ENCODE measurements at regions not wholly inside any gene's neighbourhood (a gene's known extent, or its start where the extent isn't known, plus 50 kb on each side); places are given as distances from the start of the nearest gene placed in this dataset.

DNA sequence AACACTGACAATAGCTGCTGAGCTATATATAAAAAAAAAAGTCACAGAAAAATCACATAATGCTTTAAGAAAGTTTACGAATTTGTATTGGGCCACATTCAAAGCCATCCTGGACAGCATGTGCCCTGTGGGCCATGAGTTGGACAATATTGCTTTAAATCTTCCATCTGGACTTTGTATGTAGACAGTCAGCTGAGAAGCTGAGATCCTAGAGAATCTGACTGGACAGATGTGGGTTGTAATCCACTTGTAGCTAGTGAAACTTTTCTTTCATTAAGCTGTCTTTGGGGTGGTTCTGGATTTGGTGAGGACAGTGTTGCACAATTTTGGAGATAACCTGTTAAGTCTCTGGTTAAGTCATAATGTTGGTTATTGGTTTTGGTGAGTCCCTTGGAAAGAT, 824.5 kb downstream of the CCSER2 start:
- TF ChIP-seq, protein P1, sequence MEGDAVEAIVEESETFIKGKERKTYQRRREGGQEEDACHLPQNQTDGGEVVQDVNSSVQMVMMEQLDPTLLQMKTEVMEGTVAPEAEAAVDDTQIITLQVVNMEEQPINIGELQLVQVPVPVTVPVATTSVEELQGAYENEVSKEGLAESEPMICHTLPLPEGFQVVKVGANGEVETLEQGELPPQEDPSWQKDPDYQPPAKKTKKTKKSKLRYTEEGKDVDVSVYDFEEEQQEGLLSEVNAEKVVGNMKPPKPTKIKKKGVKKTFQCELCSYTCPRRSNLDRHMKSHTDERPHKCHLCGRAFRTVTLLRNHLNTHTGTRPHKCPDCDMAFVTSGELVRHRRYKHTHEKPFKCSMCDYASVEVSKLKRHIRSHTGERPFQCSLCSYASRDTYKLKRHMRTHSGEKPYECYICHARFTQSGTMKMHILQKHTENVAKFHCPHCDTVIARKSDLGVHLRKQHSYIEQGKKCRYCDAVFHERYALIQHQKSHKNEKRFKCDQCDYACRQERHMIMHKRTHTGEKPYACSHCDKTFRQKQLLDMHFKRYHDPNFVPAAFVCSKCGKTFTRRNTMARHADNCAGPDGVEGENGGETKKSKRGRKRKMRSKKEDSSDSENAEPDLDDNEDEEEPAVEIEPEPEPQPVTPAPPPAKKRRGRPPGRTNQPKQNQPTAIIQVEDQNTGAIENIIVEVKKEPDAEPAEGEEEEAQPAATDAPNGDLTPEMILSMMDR (IDR thresholded peaks at IDR 0.05; ENCODE audit: low read length, missing control alignments): no peak
- no peak overlapping the region for H3K4me3 ChIP-seq (replicated peaks; ENCODE audit: low read depth, low read length)
- DNase-seq (ENCODE audit: low read depth): no peak

DNA sequence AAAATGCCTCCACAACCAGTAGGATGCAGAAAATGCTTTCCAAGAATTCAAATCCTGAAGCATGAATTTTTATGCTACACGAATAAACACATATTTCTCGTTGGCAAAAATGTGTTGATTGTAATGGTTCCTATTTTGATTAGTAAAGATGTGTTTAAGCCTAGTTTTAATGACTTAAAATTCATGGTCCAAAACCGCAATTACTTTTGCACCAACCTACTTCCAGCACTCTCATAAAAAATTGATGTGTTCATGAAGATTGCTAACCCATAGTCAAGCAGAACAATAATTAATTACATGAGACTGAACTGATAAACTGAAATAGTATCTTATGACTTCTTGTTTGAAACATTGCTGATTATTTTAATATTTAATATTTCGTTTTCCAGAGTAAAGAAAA, 828.8 kb downstream of the CCSER2 start:
- DNase-seq (ENCODE audit: low read depth): no peak
- TF ChIP-seq, protein P1 (IDR thresholded peaks at IDR 0.05; ENCODE audit: low read length, missing control alignments): no peak
- no peak overlapping the region for H3K4me3 ChIP-seq (replicated peaks; ENCODE audit: low read depth, low read length)

DNA sequence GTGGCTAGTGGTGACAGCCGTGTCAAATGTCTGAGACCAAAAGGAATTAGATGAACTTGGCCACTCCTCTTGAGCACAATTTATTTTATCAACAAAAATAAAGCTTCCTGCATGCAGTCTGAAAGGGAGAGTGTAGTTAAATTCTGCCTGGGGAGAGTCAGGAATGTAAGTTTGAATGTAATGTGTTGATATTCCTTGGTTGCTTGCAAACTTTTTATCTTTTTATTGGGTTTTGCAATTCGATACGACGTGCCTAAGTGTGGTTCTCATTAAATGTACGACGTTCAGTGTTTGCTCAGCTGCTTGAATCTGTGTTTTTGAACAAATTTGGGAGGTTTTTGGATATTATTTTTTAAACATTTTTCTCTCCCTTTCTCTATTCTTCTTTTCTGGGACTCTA, 839.9 kb downstream of the CCSER2 start:
- H3K4me3 ChIP-seq (replicated peaks; ENCODE audit: low read depth, low read length): no peak overlapping the region
- DNase-seq (ENCODE audit: low read depth): no peak
- TF ChIP-seq, protein P1 (IDR thresholded peaks at IDR 0.05; ENCODE audit: low read length, missing control alignments): no peak

- TF ChIP-seq, protein P1 (IDR thresholded peaks at IDR 0.05; ENCODE audit: low read length, missing control alignments): no peak
- DNase-seq (ENCODE audit: low read depth): no peak
Observed at GRCh38 chr10:85170026-85170425, 841.6 kb downstream of the CCSER2 start.

GRCh38 chr10:85175635-85176034, 847.2 kb downstream of the CCSER2 start:
- DNase-seq (ENCODE audit: low read depth): no peak
- no peak overlapping the region for H3K4me3 ChIP-seq (replicated peaks; ENCODE audit: low read depth, low read length)
- TF ChIP-seq, protein P1 (IDR thresholded peaks at IDR 0.05; ENCODE audit: low read length, missing control alignments): no peak

More at GRCh38 chr10:85170026-85170425, 841.6 kb downstream of the CCSER2 start:
- H3K4me3 ChIP-seq (replicated peaks; ENCODE audit: low read depth, low read length): no peak overlapping the region

GRCh38 chr10:85177767-85178166, 849.4 kb downstream of the CCSER2 start:
- TF ChIP-seq, protein P1 (IDR thresholded peaks at IDR 0.05; ENCODE audit: low read length, missing control alignments): no peak
- DNase-seq (ENCODE audit: low read depth): no peak
- no peak overlapping the region for H3K4me3 ChIP-seq (replicated peaks; ENCODE audit: low read depth, low read length)

DNA sequence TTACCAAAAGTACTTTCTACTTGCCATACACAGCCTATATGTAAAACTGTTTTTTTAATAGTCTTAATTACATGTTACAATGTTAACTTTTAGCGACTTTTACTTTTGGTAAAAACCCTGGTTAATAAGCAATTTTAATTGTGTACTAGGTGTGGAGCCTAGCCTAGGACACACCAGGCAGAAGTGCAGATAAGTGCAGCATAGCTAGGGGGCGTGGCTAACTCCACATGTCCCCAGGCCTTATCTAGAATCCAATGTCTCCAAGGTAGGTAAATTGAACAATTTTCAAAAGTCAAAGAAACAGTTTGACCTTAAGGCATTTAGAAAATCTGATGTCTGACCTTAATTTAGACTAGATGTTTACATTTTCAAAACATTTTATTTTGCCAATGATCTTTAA, 858.7 kb downstream of the CCSER2 start:
- TF ChIP-seq, protein P1 (IDR thresholded peaks at IDR 0.05; ENCODE audit: low read length, missing control alignments): no peak
- no peak for DNase-seq (ENCODE audit: low read depth)
- no peak overlapping the region for H3K4me3 ChIP-seq (replicated peaks; ENCODE audit: low read depth, low read length)

All from fibroblast of pulmonary artery (primary cell).